ENCODE measurements at regions not wholly inside any gene's neighbourhood (a gene's known extent, or its start where the extent isn't known, plus 50 kb on each side); places are given as distances from the start of the nearest gene placed in this dataset.
"Not testable (repeated sequence)": the region's sequence is repeated elsewhere in the genome, so short reads cannot be mapped to it uniquely, and the experiment has no call there.

- DNase-seq: peak; percentile 29 to 67 (median 66)
Measured at GRCh38 chr6:51139950-51140385, 321.3 kb downstream of the TFAP2B start.

GRCh38 chr6:51141080-51141479 is 322.4 kb downstream of the TFAP2B start:
- no peak for DNase-seq

- DNase-seq: no peak
Measured at GRCh38 chr6:51147756-51148155, 329.1 kb downstream of the TFAP2B start.

- DNase-seq: no peak
Measured at GRCh38 chr6:51152594-51152993, 333.9 kb downstream of the TFAP2B start.

DNA sequence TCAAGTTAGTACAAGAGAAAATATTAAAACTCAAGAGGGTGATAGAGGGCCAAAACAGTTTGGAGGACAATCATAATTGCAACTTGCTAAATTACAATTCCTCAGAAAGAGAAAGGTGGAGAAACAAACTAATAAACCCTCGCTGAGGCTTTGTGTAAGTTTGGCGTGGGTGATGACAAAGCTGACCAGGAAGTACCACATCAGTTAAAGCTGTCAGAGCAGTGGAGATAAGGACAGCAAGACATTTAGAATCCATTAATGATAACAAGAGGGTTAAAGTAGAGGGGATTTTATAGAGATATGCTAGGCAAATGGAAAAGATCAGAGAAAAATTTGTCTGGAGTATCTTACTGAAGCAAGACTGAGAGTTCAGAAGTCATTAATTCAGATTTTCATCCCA is 334.4 kb downstream of the TFAP2B start:
- no peak for DNase-seq

DNA sequence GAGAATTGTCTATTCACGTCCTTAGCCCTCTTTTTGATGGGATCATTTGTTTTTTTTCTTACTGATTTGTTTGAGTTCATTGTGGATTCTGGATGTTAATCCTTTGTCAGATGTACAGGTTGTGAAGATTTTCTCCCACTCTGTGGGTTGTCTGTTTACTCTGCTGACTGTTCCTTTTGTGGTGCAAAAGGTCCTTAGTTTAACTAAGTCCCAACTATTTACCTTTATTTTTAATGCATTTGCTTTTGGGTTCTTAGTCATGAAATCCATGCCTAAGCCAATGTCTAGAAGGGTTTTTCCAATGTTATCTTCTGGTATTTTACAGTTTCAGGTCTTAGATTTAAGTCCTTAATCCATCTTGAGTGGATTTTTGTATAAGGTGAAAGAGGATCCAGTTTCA is 336.3 kb downstream of the TFAP2B start:
- DNase-seq: not testable (repeated sequence)

- not testable (repeated sequence) for DNase-seq
Measured at GRCh38 chr6:51159260-51159659, 340.6 kb downstream of the TFAP2B start.

DNA sequence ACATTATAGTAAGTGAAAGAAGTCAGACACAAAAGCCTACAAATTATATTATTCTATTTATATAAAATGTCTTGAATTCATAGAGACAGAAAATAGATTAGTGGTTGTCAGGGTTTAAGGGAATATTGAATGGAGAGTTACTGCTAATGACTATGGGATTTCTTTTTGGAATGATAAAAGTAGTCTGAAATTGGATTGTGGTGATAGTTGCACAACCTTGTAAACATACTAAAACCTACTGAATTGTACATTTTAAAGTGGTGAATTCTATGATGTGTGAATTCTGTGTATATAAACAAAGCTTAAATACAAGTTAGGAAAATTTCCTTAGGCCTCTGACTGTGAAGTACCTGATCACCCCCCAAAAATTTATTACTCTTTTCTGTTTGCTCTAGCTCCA is 343.1 kb downstream of the TFAP2B start:
- no peak for DNase-seq

DNA sequence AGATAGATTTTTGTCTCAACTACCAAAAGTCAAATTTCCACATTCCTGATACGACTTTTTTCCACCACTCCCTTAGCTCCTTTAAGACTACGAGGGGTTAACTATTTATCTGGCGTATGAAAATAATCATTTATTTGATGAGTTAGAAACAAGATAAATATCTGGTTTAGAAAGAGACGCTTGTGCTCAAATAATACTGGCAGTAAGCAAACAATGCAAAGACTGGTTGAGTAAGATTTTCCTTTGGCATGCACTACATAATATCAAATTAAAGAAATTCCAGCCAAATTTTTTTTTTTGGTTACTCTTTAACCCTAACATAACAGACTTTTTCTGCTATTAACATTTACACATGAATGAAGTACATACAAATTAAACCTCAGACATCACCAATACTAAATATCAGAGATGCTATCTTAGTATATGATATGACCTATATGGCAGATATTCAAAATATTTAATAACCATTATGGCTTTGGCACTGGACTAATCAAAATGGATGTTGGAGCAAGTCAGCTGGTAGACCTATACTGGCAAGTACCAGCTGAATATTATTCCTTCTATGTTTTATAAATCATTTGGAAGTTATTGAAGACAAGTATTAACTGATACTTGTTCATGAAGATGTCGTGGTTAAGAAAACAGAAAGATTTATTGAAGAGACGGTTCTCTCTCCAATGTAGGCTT is 345.3 kb downstream of the TFAP2B start:
- DNase-seq: no peak

- DNase-seq: no peak
Measured at GRCh38 chr6:51166914-51167313, 348.2 kb downstream of the TFAP2B start.

- no peak for DNase-seq
Measured at GRCh38 chr6:51167468-51167867, 348.8 kb downstream of the TFAP2B start.

- no peak for DNase-seq
Measured at GRCh38 chr6:51182827-51183226, 364.2 kb downstream of the TFAP2B start.

DNA sequence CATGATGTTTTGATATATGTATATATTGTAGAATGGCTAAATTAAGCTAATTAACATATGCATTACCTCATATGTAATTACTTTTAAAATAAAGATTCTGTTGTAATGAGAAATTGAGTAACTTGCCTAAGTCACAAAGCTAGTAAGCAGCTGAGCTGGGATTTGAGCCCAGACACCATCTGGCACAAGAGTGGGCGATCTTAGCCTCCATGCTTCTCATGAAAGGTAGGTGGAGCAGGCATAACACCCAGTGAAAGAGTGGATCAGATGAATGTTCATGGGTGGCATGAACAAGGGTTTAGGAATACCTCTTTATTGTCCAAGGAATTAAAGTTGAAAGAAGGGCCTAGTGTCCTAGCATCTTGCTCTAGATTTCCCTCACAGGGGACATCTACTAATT is 365.4 kb downstream of the TFAP2B start:
- DNase-seq: no peak

GRCh38 chr6:51193163-51193562 is 374.5 kb downstream of the TFAP2B start:
- not testable (repeated sequence) for DNase-seq

GRCh38 chr6:51199105-51199552 is 380.5 kb downstream of the TFAP2B start:
- DNase-seq: peak in 1 of 3 donors; percentile 9

DNA sequence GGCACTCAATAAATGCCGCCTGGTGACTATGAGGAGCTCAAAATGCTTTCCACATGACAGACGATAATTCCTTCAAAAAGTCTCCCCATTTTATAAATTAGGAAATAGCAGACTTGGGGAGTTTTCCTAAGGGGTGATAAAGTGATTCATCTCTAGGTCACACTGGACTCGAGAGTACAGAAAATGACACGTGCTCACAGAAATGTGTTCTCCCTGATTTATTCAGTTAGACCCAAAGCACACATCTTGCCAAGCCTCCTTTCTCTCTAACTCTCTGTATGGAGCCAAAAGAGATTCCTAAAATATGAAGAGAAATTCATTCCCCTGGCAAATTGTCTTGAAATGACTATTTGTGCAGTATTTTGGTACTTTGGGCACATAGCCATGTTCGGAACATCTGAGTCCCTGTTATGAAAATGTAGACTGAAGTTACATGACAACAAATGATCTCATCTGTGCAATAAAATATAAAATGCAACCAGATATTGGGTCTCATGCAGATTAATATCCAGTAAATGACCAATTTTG is 381.1 kb downstream of the TFAP2B start:
- peak; percentile 9 to 51 (median 36) for DNase-seq

- no peak for DNase-seq
Measured at GRCh38 chr6:51200676-51201075, 382.0 kb downstream of the TFAP2B start.

DNA sequence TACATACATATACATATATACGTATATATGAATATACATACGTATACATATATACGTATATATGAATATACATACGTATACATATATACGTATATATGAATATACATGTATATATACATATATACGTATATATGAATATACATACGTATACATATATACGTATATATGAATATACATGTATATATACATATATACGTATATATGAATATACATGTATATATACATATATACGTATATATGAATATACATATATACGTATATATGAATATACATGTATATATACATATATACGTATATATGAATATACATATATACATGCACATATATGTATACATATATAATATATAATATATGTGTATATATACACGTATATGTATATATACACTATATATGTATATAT is 384.0 kb downstream of the TFAP2B start:
- DNase-seq: not testable (repeated sequence)

DNA sequence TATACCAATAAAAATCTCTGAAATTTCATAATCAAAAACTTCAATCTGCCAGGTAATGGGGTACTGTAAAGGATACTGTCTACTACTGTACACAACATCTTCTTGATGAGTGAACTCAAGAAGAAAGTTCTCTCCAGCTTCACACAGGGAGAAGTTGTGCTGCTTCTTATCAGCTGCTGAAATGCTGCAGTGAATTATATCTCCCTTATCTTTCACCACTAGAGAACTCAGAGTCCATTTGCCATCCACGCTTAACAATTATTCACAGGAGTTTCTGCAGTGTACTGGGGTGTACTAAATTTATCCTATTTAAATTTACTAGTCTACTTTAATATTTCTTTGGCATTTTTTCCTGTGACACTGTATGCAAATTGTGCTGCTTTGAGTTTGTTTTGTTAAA is 384.8 kb downstream of the TFAP2B start:
- DNase-seq: no peak

- DNase-seq: not testable (repeated sequence)
Measured at GRCh38 chr6:51206686-51207085, 388.0 kb downstream of the TFAP2B start.

DNA sequence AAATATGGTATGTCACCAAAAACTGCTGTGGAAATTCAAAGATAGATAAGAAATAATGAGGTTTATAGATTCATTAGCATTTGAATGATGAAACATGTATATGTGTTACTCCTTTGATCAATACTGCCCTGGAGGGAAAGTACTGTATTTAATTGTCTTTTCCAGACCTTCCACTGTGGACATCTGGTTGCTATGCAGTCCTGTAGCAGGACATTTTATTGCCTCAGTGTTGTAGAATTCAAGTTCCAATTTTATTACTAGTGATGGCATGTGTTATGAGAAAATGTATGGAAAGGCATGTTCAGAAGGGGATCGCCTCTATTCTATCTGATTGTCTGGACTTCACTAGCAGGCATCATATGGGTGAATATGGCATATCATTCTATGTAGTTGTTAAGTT is 391.0 kb downstream of the TFAP2B start:
- DNase-seq: no peak

DNA sequence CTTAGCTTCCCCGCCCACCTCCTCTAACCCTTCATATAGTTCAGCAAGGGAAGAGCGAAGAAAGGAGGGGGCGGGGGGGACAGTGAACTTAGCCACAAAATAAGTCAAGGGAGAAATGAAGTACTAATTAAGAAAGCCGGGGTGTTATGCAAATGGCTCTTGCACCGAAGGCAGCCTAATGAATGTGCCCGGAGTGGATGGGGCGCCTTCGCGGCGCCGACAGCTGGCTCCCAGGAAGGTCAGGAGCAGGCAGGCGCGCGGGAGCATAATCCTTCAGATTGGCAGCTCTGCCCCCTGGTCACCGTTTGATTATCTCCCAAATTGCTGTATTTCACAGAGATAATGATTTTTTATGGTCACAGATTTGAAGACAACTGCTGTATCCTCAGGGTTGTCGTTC is 395.1 kb downstream of the TFAP2B start:
- peak in 1 of 3 donors; percentile 15 for DNase-seq

DNA sequence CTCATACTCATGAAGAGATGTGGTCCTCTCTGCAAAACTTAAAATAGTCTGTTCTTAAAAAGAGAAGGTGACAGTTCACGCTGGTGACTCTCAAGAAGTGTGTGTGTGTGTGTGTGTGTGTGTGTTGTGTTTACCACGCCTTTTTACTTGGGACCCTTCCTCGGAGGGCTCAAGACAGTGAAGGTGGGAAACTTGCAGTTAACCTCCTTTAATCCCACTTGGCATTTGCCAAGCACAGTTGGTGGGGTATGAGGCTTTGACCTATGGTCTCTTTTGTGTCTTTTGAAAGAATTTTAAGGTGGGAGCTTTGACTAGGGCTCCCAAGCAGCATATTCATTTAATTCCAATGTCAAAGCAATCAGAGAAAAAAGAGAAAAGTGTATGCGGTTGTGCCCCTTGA is 395.8 kb downstream of the TFAP2B start:
- no peak for DNase-seq

- DNase-seq: no peak
Measured at GRCh38 chr6:51218181-51218580, 399.5 kb downstream of the TFAP2B start.

Measured in muscle of back (tissue), 3 donors.